Rectal smooth muscle tissue (tissue), 1 donor: ENCODE measurements at regions not wholly inside any gene's neighbourhood (a gene's known extent, or its start where the extent isn't known, plus 50 kb on each side); places are given as distances from the start of the nearest gene placed in this dataset.

ENCODE experiments used
- H3K27ac ChIP-seq: one replicate; pipeline ENCODE4 v1.7.0; 2013; ENCODE audit warnings: low read depth, low read length, inconsistent platforms
- H3K27me3 ChIP-seq: one replicate; pipeline ENCODE4 v1.7.0; 2013; ENCODE audit warnings: low read length; ENCODE audit not compliant: control insufficient read depth, insufficient read depth
- H3K36me3 ChIP-seq: one replicate; pipeline ENCODE4 v1.7.0; 2013; ENCODE audit warnings: low read length; ENCODE audit not compliant: control insufficient read depth, insufficient read depth
- H3K4me1 ChIP-seq: one replicate; pipeline ENCODE4 v1.7.0; 2013; ENCODE audit warnings: low read length; ENCODE audit not compliant: control insufficient read depth, insufficient read depth
- H3K4me3 ChIP-seq: one replicate; pipeline ENCODE4 v1.7.0; 2013; ENCODE audit warnings: low read length
- H3K9ac ChIP-seq: one replicate; pipeline ENCODE4 v1.7.0; 2013; ENCODE audit warnings: low read length

DNA sequence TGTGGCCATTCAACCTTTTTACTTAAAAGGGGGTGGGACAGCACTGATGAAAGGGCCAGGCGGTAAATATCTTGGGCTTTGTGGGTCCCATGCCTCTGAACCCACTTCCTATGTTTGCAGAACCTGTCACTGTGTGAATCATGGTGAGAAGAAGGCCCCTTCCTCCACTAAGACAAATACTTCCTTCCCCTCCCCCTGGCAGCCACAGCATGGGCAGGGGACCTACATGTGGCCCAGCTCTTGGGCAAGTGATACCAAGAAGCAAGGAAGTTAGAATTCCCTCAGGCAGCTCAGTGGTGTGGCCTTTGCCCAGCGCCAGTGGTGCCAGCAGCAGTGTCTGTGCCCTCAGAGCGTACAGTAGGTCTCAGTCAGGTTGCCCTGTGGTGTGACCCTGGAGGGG is 168.6 kb downstream of the TRIM33 start:
- no peak overlapping the region for H3K27ac ChIP-seq
- no peaks in the 10 kb centered on the region for H3K36me3 ChIP-seq
- H3K4me3 ChIP-seq: no peak overlapping the region
- H3K9ac ChIP-seq: no peak overlapping the region
- H3K4me1 ChIP-seq: peaks cover 9% of the 10 kb centered on the region
- no peaks in the 10 kb centered on the region for H3K27me3 ChIP-seq

DNA sequence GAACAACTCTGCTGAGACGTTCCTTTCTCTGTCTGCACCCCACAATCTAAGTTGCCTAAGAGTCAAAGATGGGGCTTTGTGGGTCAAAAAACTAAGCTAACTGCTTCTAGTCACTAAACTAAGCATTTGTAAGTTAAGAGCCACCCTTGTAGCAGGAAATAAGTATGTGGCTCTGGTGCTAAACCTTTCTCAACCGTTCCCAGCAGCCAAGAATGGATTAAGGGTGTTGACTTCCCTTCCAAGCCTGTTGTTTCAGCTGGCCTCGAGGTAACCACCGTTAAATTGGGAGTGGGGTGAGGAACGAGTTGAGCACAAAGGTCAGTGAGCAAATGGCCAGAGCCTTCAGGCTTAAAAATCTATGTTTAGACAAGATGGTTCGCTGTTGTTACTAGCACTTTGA is 169.1 kb downstream of the TRIM33 start:
- Histone ChIP-seq H3K27ac (no peak overlapping the region), H3K4me3 (no peak overlapping the region), H3K36me3 (no peaks in the 10 kb centered on the region), H3K9ac (no peak overlapping the region), H3K4me1 (peaks cover 8% of the 10 kb centered on the region), H3K27me3 (no peaks in the 10 kb centered on the region)

DNA sequence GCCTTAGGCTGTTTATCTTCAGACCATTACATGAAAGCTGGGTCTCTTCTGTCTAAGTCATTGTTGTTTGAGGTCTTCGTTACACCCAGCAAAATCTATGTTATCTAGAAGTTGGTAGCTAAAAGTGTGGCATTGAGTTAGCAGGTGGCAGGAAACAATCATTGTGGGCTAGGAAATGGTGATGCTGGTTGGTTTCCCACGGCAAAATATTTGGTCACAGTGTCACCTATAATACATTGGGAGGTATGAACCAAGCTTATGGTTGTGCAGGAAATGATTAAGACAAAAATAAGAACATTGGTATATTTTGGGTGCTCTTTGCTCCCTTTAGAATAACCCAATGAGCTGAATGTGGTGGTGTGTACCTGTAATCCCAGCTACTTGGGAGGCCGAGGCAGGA is 169.7 kb downstream of the TRIM33 start:
- Histone ChIP-seq H3K4me1 (peaks cover 6% of the 10 kb centered on the region), H3K27me3 (no peaks in the 10 kb centered on the region), H3K9ac (no peak overlapping the region), H3K27ac (no peak overlapping the region), H3K36me3 (no peaks in the 10 kb centered on the region), H3K4me3 (no peak overlapping the region)

DNA sequence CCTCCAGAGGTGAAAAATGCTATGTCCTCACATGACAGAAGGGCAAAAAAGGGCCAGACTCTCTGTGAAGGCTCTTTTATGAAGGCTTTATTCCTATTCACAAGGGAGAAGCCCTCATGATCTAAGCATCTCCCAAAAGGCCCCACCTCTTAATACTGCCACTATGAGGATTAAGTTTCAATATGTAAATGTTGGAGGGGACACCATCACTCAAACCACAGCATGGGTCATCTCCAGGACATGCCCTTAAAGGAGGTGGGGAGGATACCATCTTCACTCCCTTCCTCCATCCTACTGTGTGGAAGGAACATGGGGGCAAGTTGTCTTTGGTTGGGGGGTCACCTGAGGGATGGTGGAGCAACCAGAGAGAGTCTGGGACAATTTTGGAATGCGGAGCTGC is 170.1 kb downstream of the TRIM33 start:
- Histone ChIP-seq H3K9ac (no peak overlapping the region), H3K27me3 (no peaks in the 10 kb centered on the region), H3K27ac (no peak overlapping the region), H3K4me1 (peaks cover 4% of the 10 kb centered on the region), H3K4me3 (no peak overlapping the region), H3K36me3 (no peaks in the 10 kb centered on the region)

DNA sequence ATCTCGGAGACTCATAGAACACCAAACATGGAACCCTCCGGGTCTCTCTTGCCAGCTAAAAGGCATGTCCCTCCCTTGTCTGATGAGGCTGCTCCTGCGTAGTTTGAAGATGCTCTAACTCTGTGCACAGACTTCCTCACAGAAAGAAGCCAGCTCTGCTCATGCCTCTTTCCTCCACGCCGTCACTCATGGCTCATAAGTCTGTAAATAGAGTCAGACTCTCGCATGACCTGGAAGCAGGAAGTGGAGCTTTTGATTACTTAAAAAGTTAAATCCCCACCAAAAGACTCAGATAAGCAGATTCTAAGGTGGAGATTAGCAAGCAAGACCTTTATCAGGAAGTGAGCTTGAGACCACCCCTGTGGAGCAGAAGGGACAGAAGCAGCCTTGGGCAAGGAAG is 171.6 kb downstream of the TRIM33 start:
- H3K36me3 ChIP-seq: no peaks in the 10 kb centered on the region
- no peaks in the 10 kb centered on the region for H3K27me3 ChIP-seq
- no peak overlapping the region for H3K9ac ChIP-seq
- H3K27ac ChIP-seq: no peak overlapping the region
- H3K4me3 ChIP-seq: no peak overlapping the region
- H3K4me1 ChIP-seq: no peaks in the 10 kb centered on the region

DNA sequence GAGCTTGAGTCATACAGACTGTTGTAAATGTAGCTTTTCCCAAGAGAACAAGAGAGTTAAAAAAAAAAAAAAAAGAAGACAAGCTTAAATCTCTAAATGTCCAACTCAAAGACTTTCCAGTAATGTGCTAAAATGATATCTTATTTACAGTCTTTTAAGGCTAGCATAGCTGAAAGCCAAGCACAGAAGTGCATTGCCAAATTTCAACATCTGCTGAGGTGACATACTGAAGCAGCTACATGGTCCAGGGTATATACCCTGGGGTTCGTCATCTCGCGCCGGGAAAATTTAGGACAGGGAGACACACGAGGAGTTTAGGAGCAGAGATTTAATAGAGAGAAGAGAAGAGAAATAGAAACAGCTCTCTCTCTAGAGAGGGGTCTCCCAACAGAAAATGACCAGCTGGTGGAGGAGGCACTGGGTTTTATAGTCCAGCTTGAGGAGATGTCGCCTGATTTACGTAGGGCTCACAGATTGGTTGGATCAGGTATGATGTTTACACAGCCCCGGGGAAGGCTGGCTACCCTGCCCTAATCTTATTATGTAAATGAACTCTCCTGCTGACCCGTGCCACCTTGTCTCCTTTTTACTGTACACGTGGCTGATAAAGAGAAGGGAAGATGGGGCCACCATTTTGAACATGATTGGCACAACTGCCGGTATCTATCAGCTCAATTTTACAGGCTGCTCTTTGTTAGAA is 172.7 kb downstream of the TRIM33 start:
- Histone ChIP-seq H3K9ac (no peak overlapping the region), H3K27ac (no peak overlapping the region), H3K4me3 (no peak overlapping the region), H3K27me3 (no peaks in the 10 kb centered on the region), H3K4me1 (no peaks in the 10 kb centered on the region), H3K36me3 (no peaks in the 10 kb centered on the region)

DNA sequence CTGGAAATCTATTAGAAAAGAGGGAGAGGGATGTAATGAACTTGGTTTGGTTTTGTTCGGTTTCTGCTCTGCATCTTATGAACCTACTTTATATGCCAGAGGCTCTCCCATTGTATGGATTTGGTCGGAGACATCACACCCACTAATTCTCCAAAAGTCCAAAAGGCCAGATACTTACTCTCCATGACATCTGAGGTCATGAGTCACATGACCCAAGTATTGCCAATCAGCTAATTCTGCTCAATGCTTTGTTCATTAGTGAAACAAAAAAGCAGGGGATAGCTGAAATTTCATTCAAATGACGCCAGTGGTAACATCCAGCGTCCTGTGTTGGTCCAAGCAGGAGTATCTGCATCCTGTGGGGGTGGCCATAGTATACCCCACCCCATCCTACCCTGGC is 173.6 kb downstream of the TRIM33 start:
- Histone ChIP-seq H3K36me3 (no peaks in the 10 kb centered on the region), H3K4me3 (no peak overlapping the region), H3K27me3 (no peaks in the 10 kb centered on the region), H3K9ac (no peak overlapping the region), H3K4me1 (no peaks in the 10 kb centered on the region), H3K27ac (no peak overlapping the region)

DNA sequence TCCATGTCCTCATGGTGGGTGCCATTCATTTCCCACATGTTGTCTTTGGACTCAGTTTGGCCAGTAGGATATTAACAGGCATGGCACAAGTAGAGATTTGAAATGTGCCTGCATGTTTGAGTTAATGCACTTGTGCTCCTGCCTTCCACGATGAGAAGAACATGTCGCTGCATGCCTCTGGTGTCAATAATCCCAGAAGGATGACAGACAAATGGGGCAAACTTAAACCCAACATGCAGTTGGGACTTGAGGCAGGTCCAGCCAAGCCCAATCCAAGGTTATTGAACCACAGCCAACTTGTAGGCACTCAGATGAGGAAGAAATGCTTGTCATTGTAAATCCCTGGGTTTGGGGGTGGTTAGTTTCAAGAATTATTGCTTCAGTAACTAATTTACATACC is 174.6 kb downstream of the TRIM33 start:
- H3K27me3 ChIP-seq: no peaks in the 10 kb centered on the region
- H3K27ac ChIP-seq: no peak overlapping the region
- no peaks in the 10 kb centered on the region for H3K36me3 ChIP-seq
- H3K9ac ChIP-seq: no peak overlapping the region
- no peak overlapping the region for H3K4me3 ChIP-seq
- H3K4me1 ChIP-seq: no peaks in the 10 kb centered on the region

DNA sequence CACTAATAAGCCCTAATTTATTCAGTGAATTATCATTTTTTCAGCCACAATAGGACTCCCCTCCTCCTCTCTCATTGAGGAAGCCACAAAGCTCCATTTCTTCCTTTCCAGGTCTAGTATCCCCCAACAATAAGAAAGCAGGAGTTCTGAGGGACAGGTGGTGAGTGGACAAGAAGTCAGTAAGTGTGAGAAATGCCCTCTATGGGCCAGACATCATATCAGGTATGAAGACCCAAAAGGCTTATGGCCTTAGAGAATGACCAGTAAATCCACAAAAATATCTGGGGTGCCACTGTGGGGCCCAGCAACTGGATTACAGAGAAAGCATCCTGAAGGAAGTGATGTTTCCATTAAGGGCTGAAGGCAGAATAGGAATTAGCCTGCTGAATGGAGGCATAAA is 175.7 kb downstream of the TRIM33 start:
- H3K9ac ChIP-seq: no peak overlapping the region
- no peaks in the 10 kb centered on the region for H3K4me1 ChIP-seq
- H3K36me3 ChIP-seq: no peaks in the 10 kb centered on the region
- no peak overlapping the region for H3K27ac ChIP-seq
- H3K27me3 ChIP-seq: no peaks in the 10 kb centered on the region
- no peak overlapping the region for H3K4me3 ChIP-seq

DNA sequence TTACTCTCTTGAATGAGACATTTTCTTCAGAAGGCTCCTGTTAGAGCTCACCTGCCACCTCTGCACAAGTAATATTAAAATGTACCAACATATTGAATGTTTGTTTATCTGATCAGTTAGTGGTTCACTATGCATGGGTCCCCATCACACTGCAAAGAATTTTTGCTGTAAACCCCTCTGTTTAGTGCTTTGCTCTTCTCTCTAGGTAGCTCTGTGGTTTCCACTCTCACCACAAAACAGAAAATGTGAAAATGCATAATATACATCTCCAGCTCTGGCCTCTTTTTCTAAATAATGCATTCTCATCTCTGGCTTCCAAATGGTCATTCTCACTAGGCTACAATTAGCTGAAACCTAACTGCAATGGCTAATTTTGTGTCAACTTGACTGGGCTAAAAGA is 176.7 kb downstream of the TRIM33 start:
- Histone ChIP-seq H3K27ac (no peak overlapping the region), H3K4me3 (no peak overlapping the region), H3K36me3 (no peaks in the 10 kb centered on the region), H3K27me3 (no peaks in the 10 kb centered on the region), H3K4me1 (no peaks in the 10 kb centered on the region), H3K9ac (no peak overlapping the region)

DNA sequence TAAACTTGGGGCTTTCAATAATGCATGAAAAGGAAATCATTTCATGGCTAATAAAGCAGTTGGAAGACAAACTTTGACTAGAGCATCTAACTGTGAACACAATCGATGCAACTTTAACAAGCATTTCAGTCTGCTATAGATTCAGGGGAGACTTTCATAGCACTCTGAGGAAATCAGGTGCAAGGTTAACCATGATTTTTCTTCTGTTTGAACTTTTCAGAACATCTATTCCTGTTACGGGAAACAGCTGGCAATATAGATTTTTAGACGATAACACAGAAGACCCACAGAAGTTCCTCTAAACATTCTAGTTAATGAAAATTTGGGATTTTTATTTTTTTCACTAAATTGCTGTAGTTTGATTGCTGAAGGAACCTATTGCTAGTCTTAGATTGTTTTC is 177.3 kb downstream of the TRIM33 start:
- no peaks in the 10 kb centered on the region for H3K27me3 ChIP-seq

DNA sequence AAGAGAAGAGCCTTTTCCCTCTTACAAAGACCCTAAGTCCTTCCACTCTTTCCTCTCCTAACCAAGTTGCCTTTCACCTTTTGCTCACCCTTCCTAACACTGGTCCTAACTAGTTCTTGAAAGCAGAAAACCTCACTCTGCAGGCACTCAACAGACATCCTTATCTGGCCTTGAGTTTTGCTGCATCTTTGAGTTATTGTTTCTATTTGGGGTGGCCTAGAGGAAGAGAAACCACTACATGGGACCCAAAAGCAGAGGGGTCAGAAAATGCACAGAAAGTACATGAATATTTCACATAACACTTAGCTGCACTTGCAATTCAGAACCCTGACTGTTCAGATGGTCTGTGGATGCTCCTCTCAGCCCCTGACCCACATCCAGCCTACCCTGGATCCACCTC is 178.3 kb upstream of the SYT6 start:
- no peaks in the 10 kb centered on the region for H3K36me3 ChIP-seq
- no peak overlapping the region for H3K27ac ChIP-seq
- no peak overlapping the region for H3K9ac ChIP-seq
- H3K4me3 ChIP-seq: no peak overlapping the region
- no peaks in the 10 kb centered on the region for H3K4me1 ChIP-seq
- no peaks in the 10 kb centered on the region for H3K27me3 ChIP-seq

More for the DNA sequence above, 177.3 kb downstream of the TRIM33 start:
- no peaks in the 10 kb centered on the region for H3K36me3 ChIP-seq
- H3K4me3 ChIP-seq: no peak overlapping the region
- H3K9ac ChIP-seq: no peak overlapping the region
- H3K27ac ChIP-seq: no peak overlapping the region
- H3K4me1 ChIP-seq: no peaks in the 10 kb centered on the region

DNA sequence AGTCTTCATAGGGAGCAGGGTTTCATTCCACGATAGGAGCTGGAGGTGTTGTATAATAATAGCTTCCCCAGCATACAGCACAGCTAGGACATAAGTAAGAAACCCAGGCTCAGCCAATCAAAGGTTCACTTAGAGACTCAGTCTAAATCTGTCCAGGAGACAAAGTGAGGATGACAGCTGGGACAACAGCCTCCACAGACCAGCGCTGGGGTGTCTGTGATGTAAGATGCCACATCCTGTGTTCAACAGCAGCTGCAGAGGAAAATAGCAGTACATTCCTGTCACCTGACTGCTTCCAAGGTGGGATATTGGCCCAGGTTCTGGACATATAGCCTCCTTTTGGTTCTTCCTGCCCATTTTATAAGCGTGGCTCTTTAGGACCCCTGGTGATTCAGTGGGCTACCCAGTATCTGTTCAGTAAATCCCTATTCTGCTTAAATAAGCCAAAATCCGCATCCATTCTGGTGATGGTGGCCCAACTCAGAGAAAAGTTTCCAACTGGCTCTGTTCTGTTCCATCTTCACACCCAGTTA is 176.8 kb upstream of the SYT6 start:
- no peaks in the 10 kb centered on the region for H3K4me1 ChIP-seq
- H3K9ac ChIP-seq: no peak overlapping the region
- H3K27ac ChIP-seq: no peak overlapping the region
- no peak overlapping the region for H3K4me3 ChIP-seq
- no peaks in the 10 kb centered on the region for H3K27me3 ChIP-seq
- no peaks in the 10 kb centered on the region for H3K36me3 ChIP-seq
